ENCODE measurements at regions not wholly inside any gene's neighbourhood (a gene's known extent, or its start where the extent isn't known, plus 50 kb on each side); places are given as distances from the start of the nearest gene placed in this dataset.

DNA sequence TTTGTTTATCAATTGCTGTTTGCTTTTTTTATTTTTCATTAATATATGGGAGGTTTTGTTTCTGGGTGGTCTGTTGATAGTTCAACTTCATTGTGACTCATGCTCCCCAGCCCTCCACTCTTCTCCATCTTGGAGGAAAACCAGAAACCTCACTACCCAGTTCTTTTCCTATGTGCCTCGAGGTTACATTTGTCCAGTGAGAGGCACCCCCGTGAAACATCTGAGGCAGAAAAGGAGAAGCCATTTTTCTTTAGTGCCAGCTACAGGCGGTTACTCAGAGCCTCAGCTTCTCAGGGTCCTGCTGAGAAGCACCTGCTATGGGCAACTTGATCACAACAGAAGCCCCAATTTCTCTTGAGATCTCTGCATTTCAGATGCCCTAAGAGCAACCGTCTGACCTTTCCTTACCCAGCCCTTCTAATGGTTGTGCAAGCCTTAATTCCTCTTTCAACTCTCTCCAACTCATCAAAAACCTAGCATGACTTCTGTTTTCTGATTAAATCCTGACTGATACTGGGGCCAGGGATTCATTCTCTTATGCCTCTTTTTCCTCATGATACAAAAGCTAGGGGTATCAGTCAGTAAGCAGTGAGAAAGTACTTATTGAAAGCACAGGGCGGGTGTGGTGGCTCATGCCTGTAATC is 144.6 kb downstream of the ELOVL4 start:
- TF ChIP-seq, protein P1, sequence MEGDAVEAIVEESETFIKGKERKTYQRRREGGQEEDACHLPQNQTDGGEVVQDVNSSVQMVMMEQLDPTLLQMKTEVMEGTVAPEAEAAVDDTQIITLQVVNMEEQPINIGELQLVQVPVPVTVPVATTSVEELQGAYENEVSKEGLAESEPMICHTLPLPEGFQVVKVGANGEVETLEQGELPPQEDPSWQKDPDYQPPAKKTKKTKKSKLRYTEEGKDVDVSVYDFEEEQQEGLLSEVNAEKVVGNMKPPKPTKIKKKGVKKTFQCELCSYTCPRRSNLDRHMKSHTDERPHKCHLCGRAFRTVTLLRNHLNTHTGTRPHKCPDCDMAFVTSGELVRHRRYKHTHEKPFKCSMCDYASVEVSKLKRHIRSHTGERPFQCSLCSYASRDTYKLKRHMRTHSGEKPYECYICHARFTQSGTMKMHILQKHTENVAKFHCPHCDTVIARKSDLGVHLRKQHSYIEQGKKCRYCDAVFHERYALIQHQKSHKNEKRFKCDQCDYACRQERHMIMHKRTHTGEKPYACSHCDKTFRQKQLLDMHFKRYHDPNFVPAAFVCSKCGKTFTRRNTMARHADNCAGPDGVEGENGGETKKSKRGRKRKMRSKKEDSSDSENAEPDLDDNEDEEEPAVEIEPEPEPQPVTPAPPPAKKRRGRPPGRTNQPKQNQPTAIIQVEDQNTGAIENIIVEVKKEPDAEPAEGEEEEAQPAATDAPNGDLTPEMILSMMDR (IDR thresholded peaks at IDR 0.05; ENCODE audit: borderline replicate concordance, control extremely low read depth, extremely low read depth, insufficient read depth, missing control alignments), result no peak
- in situ Hi-C loops (cut with MboI; ENCODE audit: low sequenced_read_pairs, unreplicated experiment), result no loop called here
- no peak for DNase-seq (ENCODE audit: low spot score)

DNA sequence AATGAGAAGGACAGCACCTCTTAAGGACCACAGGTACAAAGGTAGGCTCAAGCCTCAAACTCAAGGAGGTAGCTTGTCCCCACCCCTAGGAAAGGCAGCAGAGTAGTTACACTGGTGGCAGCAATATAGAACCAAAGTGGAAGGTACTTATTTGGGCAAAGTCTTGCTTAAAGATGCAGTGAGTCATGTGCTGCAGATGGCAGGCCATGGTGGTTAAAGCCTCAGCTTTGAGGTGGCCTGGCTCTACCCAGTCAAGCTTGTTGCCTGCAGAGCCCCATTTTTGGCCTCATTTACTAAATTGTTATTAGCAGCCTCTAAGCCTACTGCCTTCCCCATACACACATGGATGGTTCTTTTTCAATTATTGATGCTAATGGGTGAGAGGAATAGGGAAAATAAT is 146.0 kb downstream of the ELOVL4 start:
- TF ChIP-seq, protein P1 (IDR thresholded peaks at IDR 0.05; ENCODE audit: borderline replicate concordance, control extremely low read depth, extremely low read depth, insufficient read depth, missing control alignments), result no peak
- DNase-seq (ENCODE audit: low spot score), result no peak
- in situ Hi-C loops (cut with MboI; ENCODE audit: low sequenced_read_pairs, unreplicated experiment), result no loop called here

DNA sequence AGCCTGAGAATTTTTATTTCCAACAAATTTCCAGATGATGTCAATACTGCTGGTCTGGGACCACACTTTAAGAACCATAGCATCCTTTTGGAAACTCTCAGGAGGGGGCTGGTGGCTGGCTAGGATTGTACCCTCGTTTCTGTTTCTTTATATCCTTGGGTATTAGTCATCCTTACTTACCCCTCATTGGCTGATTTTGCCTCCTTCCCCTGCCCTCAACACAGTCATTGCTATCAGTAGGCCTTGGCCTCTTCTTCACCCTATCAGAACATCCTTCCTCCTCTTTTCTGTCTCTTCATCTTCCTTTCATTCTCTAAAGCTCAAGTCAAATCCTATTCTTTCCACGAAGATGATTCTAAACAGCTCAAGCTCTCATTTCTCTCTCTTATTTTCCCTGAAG is 148.5 kb downstream of the ELOVL4 start:
- TF ChIP-seq, protein P1 (IDR thresholded peaks at IDR 0.05; ENCODE audit: borderline replicate concordance, control extremely low read depth, extremely low read depth, insufficient read depth, missing control alignments), result no peak
- in situ Hi-C loops (cut with MboI; ENCODE audit: low sequenced_read_pairs, unreplicated experiment), result no loop called here
- DNase-seq (ENCODE audit: low spot score), result no peak

DNA sequence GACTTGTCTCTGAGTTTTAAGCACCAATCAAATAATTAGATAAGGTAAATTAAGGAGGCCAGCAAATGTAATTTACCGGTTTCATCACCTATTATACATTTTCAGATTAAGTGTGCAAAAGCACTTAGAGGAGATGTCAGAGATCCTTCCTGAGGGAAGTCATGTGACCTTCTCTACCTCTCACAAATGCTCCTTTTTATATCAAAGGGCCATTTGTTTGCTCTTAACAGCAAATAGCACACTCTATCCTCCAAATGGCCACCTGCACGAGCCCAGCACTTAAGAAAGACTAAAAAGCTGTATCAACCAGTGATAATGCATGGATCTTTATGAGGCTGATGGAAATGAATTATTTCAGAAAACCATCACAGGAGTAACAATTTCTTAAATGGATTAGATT is 149.4 kb downstream of the ELOVL4 start:
- TF ChIP-seq, protein P1 (IDR thresholded peaks at IDR 0.05; ENCODE audit: borderline replicate concordance, control extremely low read depth, extremely low read depth, insufficient read depth, missing control alignments), result no peak
- in situ Hi-C loops (cut with MboI; ENCODE audit: low sequenced_read_pairs, unreplicated experiment), result no loop called here
- no peak for DNase-seq (ENCODE audit: low spot score)

DNA sequence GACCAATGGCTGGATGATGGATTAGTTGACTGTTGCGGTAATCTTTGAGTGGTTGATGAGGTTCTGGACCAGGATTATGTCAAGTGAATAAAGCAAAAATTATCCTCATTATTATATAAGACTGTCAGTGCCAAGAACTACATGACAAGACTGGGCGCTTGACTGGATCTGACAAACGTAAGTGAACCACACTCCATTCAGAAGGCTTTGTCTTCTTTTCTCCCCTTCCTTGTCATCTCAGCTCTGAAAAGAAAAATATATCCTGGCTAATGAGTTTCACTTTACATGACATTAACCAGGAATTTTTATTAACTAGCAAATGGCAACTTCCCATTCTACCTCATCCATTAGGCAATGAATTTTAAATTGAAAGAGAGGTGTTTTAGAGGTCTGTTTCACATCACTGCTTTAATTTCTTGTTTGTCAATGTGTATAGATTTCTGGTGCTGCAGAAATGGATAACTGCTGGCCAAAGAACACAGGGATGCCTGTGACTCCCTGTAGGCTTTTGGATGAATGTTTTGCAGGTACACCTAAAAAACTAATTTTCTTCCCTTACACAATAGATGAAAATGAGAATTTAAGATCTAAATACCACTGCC is 150.1 kb downstream of the ELOVL4 start:
- in situ Hi-C loops (cut with MboI; ENCODE audit: low sequenced_read_pairs, unreplicated experiment), result no loop called here
- no peak for DNase-seq (ENCODE audit: low spot score)
- TF ChIP-seq, protein P1 (IDR thresholded peaks at IDR 0.05; ENCODE audit: borderline replicate concordance, control extremely low read depth, extremely low read depth, insufficient read depth, missing control alignments), result no peak

DNA sequence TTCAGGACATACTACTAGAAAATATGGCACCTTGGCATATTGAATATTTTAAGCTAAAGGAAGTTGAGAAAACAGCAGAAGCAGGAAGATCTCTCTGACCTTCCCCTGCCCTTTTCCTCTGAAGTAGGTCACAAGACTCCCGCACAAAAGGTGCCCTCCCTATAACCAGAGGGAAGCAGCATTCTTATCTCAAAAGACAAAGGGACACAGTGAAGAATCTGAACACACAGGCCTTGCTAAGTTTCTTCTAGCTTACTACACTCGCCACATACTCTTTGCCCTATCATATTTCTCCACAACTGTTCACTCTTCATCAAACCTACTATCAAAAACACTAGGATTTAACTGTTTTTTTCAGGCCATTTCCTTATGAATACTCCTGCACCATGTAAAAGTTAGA is 151.2 kb downstream of the ELOVL4 start:
- no peak for DNase-seq (ENCODE audit: low spot score)
- in situ Hi-C loops (cut with MboI; ENCODE audit: low sequenced_read_pairs, unreplicated experiment), result no loop called here
- TF ChIP-seq, protein P1 (IDR thresholded peaks at IDR 0.05; ENCODE audit: borderline replicate concordance, control extremely low read depth, extremely low read depth, insufficient read depth, missing control alignments), result no peak
